Adipocyte (in vitro differentiated cells): ENCODE measurements at regions not wholly inside any gene's neighbourhood (a gene's known extent, or its start where the extent isn't known, plus 50 kb on each side); places are given as distances from the start of the nearest gene placed in this dataset.

Source experiments
- DNase-seq: peaks from one replicate; pipeline ENCODE4 v3.0.0-alpha.2; 2015; ENCODE audit warnings: low read depth
- H3K27me3 ChIP-seq: replicated peaks from 2 replicates; pipeline ENCODE4 v1.7.0; 2013; ENCODE audit warnings: mild to moderate bottlenecking, low read length, moderate library complexity; ENCODE audit not compliant: control insufficient read depth, insufficient read depth
- H3K36me3 ChIP-seq: 2 replicates; pipeline ENCODE4 v1.7.0; 2013; ENCODE audit warnings: low read length, mild to moderate bottlenecking, moderate library complexity; ENCODE audit not compliant: control insufficient read depth, insufficient read depth, severe bottlenecking
- H3K4me1 ChIP-seq: 2 replicates; pipeline ENCODE4 v1.7.0; 2013; ENCODE audit warnings: mild to moderate bottlenecking, low read length, moderate library complexity; ENCODE audit not compliant: control insufficient read depth, insufficient read depth
- H3K4me3 ChIP-seq: 2 replicates; pipeline ENCODE4 v1.7.0; 2013; ENCODE audit warnings: mild to moderate bottlenecking, low read length, moderate library complexity
- H3K9ac ChIP-seq: 2 replicates; pipeline ENCODE4 v1.7.0; 2013; ENCODE audit warnings: mild to moderate bottlenecking, low read length, moderate library complexity
- H3K9me3 ChIP-seq: 2 replicates; pipeline ENCODE4 v1.7.0; 2013; ENCODE audit warnings: mild to moderate bottlenecking, low read length, moderate library complexity; ENCODE audit not compliant: control insufficient read depth

DNA sequence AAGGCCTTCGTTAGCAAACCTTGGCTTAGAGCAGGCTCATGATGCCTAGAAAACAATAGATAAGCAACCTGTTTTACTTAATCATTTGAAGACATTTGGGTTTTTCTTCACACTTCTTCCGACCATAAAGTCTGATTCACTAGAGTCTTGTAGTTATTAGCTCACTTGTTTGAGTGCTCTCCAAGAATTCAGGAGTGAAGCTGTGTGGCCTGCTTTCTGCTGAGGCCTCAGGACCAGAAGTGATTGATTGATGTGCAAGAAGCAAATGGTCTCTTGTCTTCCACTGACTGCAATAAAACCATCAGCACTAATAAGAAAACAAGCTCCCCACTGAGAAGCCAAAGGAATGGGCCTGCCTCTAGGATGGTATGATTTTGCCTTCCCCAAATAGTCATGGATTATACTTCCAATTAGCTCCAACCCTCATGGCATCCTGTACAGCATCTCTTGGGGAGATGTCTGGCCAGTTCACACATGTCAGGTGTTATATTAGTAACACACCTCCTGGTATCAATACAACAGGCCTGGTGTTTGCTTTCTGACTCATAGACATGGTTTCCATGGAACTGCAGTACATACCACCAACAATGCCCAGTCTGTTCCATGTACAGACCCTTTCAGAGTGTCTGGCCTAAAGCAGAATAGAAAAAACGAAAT lies 317.6 kb downstream of the CWC27 start:
- no peaks in the 10 kb centered on the region for H3K27me3 ChIP-seq
- H3K9me3 ChIP-seq: no peaks in the 10 kb centered on the region
- H3K9ac ChIP-seq: no peak overlapping the region
- H3K36me3 ChIP-seq: no peaks in the 10 kb centered on the region
- peaks cover 4% of the 10 kb centered on the region for H3K4me1 ChIP-seq
- no peak overlapping the region for H3K4me3 ChIP-seq
- no peak for DNase-seq

- no peak for DNase-seq
- H3K9ac ChIP-seq: no peak overlapping the region
- H3K9me3 ChIP-seq: no peaks in the 10 kb centered on the region
- H3K4me1 ChIP-seq: peaks cover 4% of the 10 kb centered on the region
- no peaks in the 10 kb centered on the region for H3K36me3 ChIP-seq
- no peaks in the 10 kb centered on the region for H3K27me3 ChIP-seq
- H3K4me3 ChIP-seq: no peak overlapping the region
Observed at GRCh38 chr5:65087154-65087553, 318.4 kb downstream of the CWC27 start.

- no peak for DNase-seq
- H3K9me3 ChIP-seq: no peaks in the 10 kb centered on the region
- no peak overlapping the region for H3K9ac ChIP-seq
- H3K27me3 ChIP-seq: no peaks in the 10 kb centered on the region
- no peaks in the 10 kb centered on the region for H3K36me3 ChIP-seq
- no peak overlapping the region for H3K4me3 ChIP-seq
- peaks cover 6% of the 10 kb centered on the region for H3K4me1 ChIP-seq
Observed at GRCh38 chr5:65094279-65094678, 325.5 kb downstream of the CWC27 start.

DNA sequence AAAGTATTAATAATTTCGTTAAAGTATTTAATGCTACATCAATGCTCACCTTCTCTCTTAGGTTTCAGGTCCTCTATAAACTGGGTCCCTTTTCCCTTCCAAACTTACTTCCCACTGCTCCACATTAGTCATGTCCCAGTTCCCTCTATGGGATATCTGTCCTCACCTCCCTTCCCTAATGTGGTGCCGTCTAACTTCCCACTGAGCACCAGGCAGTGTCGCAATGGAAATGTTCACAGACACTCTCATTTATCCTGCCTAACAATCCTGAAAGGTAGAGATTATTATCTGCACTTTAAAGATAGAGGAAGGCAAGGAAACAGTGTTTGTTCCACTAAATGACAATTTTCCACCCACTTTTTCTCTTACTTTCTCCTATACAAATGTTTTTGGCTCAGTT lies 329.7 kb downstream of the CWC27 start:
- no peak overlapping the region for H3K9ac ChIP-seq
- no peak overlapping the region for H3K4me3 ChIP-seq
- DNase-seq: no peak
- H3K4me1 ChIP-seq: peaks cover 18% of the 10 kb centered on the region
- no peaks in the 10 kb centered on the region for H3K9me3 ChIP-seq
- no peaks in the 10 kb centered on the region for H3K27me3 ChIP-seq
- H3K36me3 ChIP-seq: no peaks in the 10 kb centered on the region
